Upper lobe of left lung (tissue), 4 donors: ENCODE measurements at regions not wholly inside any gene's neighbourhood (a gene's known extent, or its start where the extent isn't known, plus 50 kb on each side); places are given as distances from the start of the nearest gene placed in this dataset.

Source experiments
- POLR2A ChIP-seq, 4 donors: fragments of 450-650 bp; IDR thresholded peaks; one replicate each; pipeline ENCODE4 v1.5.1; 2016 to 2017; ENCODE audit warnings: antibody characterized with exemption in 4 of 4, mild to moderate bottlenecking in 2 of 4
- TF ChIP-seq, protein P1 (sequence below), 6 experiments: fragments of 450-650 bp in 4 of 6; fragments of 200-600 bp in 2 of 6; sonication (generic) in 2 of 6; IDR thresholded peaks; one replicate each; pipeline ENCODE4 v1.5.1; 2016 to 2019; ENCODE audit warnings: antibody characterized with exemption in 6 of 6

GRCh38 chr6:150482883-150483409, 114.1 kb downstream of the IYD start:
- TF ChIP-seq, protein P1, sequence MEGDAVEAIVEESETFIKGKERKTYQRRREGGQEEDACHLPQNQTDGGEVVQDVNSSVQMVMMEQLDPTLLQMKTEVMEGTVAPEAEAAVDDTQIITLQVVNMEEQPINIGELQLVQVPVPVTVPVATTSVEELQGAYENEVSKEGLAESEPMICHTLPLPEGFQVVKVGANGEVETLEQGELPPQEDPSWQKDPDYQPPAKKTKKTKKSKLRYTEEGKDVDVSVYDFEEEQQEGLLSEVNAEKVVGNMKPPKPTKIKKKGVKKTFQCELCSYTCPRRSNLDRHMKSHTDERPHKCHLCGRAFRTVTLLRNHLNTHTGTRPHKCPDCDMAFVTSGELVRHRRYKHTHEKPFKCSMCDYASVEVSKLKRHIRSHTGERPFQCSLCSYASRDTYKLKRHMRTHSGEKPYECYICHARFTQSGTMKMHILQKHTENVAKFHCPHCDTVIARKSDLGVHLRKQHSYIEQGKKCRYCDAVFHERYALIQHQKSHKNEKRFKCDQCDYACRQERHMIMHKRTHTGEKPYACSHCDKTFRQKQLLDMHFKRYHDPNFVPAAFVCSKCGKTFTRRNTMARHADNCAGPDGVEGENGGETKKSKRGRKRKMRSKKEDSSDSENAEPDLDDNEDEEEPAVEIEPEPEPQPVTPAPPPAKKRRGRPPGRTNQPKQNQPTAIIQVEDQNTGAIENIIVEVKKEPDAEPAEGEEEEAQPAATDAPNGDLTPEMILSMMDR (IDR thresholded peaks at IDR 0.05), result no peak
- no peak for TF ChIP-seq POLR2A (IDR thresholded peaks at IDR 0.05)
